AG04450 (cell line): ENCODE measurements at regions not wholly inside any gene's neighbourhood (a gene's known extent, or its start where the extent isn't known, plus 50 kb on each side); places are given as distances from the start of the nearest gene placed in this dataset.

Source experiments
- CTCF ChIA-PET: fragments of 300-600, 350-600 bp; formaldehyde crosslinking; extraction: SDS; loops from one replicate; lab custom pipeline; 2022; ENCODE audit warnings: antibody characterized with exemption, inconsistent platforms; lab: Charles Lee
- POLR2A ChIA-PET: fragments of 350-600 bp; formaldehyde crosslinking; extraction: SDS; loops from one replicate; lab custom pipeline; 2021; ENCODE audit warnings: antibody characterized with exemption, inconsistent platforms; lab: Yijun Ruan, JAX
- DNase-seq: peaks from one replicate; pipeline ENCODE4 v3.0.0-alpha.2; 2011; ENCODE audit warnings: low read depth, low spot score
- H3K27ac ChIP-seq: one replicate; pipeline ENCODE4 v1.5.1; 2012; ENCODE audit warnings: low read depth, low read length, control low read depth
- H3K27me3 ChIP-seq: one replicate; pipeline ENCODE4 v1.6.0; 2012; ENCODE audit warnings: low read length; ENCODE audit not compliant: control insufficient read depth, insufficient read depth
- H3K4me3 ChIP-seq: 2 replicates; pipeline ENCODE4 v1.5.1; 2011; ENCODE audit warnings: mild to moderate bottlenecking, low read depth, low read length, control low read depth
- H3K9me3 ChIP-seq: 2 replicates; pipeline ENCODE4 v1.5.1; 2012; ENCODE audit warnings: low read length; ENCODE audit not compliant: control insufficient read depth, insufficient read depth
- CTCF ChIP-seq: IDR thresholded peaks from 2 replicates; pipeline ENCODE4 v1.5.1; 2011; ENCODE audit warnings: low read depth, low read length, control low read depth, inconsistent platforms

GRCh38 chr5:93280518-93280917 lies 300.5 kb downstream of the NR2F1-AS1 start:
- Histone ChIP-seq H3K9me3 (no peaks in the 10 kb centered on the region), H3K27ac (no peak overlapping the region), H3K27me3 (no peaks in the 10 kb centered on the region), H3K4me3 (no peak overlapping the region)
- POLR2A ChIA-PET: no interaction called here
- DNase-seq: no peak
- CTCF ChIA-PET: interaction anchor here (0.6 kb wide), 1 partner anchor 371 kb away, joined by 3 read pairs; no protein-coding TSS in a partner anchor
- TF ChIP-seq CTCF: no peak

GRCh38 chr5:93279296-93279963 lies 301.6 kb downstream of the NR2F1-AS1 start:
- no peak for TF ChIP-seq CTCF
- DNase-seq: no peak
- CTCF ChIA-PET: no interaction called here
- Histone ChIP-seq H3K27me3 (no peaks in the 10 kb centered on the region), H3K9me3 (no peaks in the 10 kb centered on the region), H3K27ac (no peak overlapping the region), H3K4me3 (no peak overlapping the region)
- POLR2A ChIA-PET: interaction anchor here (0.6 kb wide), 1 partner anchor 398 kb away, joined by 3 read pairs; no protein-coding TSS in a partner anchor

GRCh38 chr5:93278896-93279295 lies 302.1 kb downstream of the NR2F1-AS1 start:
- H3K27me3 ChIP-seq: no peaks in the 10 kb centered on the region
- H3K4me3 ChIP-seq: no peak overlapping the region
- H3K9me3 ChIP-seq: no peaks in the 10 kb centered on the region
- DNase-seq: no peak
- H3K27ac ChIP-seq: no peak overlapping the region
- ChIA-PET CTCF (no interaction called here), POLR2A (interaction anchor here (0.6 kb wide), 1 partner anchor 397 kb away, joined by 3 read pairs; no protein-coding TSS in a partner anchor)
- no peak for TF ChIP-seq CTCF

- peaks cover 6% of the 10 kb centered on the region; the same call in 1 of the 2 replicates for H3K9me3 ChIP-seq
- ChIA-PET CTCF (no interaction called here), POLR2A (no interaction called here)
- DNase-seq: no peak
- H3K4me3 ChIP-seq: no peak overlapping the region
- H3K27ac ChIP-seq: no peak overlapping the region
- no peak for TF ChIP-seq CTCF
- H3K27me3 ChIP-seq: no peaks in the 10 kb centered on the region
Measured at GRCh38 chr5:93277051-93277450, 304.0 kb downstream of the NR2F1-AS1 start.

- H3K27ac ChIP-seq: no peak overlapping the region
Measured at GRCh38 chr5:93275376-93275775, 305.6 kb downstream of the NR2F1-AS1 start.

More at GRCh38 chr5:93275376-93275775, 305.6 kb downstream of the NR2F1-AS1 start:
- no peak for DNase-seq
- Histone ChIP-seq H3K9me3 (peaks cover 13% of the 10 kb centered on the region), H3K27me3 (no peaks in the 10 kb centered on the region), H3K4me3 (no peak overlapping the region)
- ChIA-PET POLR2A (no interaction called here), CTCF (no interaction called here)
- no peak for TF ChIP-seq CTCF
